ENCODE measurements at regions not wholly inside any gene's neighbourhood (a gene's known extent, or its start where the extent isn't known, plus 50 kb on each side); places are given as distances from the start of the nearest gene placed in this dataset.

DNA sequence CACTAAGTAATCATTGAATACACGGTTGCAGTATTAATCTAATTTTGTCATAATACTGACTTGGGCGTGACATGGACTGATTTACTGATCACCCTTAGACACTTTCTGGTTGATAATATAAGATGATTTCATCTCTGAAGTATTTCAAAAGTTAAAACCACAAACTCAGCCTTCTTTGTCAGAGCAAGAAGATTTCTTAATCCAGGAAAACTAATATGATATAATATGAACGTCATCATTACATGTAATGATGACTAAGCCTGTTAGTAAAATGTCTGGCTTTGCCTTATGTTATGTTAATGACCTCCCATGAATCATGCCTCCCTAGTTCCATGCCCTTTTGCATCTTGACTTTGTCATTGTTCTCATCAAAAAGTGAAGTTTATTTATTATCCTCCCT, 1325.0 kb upstream of the CDH2 start:
- TF ChIP-seq, protein P1, sequence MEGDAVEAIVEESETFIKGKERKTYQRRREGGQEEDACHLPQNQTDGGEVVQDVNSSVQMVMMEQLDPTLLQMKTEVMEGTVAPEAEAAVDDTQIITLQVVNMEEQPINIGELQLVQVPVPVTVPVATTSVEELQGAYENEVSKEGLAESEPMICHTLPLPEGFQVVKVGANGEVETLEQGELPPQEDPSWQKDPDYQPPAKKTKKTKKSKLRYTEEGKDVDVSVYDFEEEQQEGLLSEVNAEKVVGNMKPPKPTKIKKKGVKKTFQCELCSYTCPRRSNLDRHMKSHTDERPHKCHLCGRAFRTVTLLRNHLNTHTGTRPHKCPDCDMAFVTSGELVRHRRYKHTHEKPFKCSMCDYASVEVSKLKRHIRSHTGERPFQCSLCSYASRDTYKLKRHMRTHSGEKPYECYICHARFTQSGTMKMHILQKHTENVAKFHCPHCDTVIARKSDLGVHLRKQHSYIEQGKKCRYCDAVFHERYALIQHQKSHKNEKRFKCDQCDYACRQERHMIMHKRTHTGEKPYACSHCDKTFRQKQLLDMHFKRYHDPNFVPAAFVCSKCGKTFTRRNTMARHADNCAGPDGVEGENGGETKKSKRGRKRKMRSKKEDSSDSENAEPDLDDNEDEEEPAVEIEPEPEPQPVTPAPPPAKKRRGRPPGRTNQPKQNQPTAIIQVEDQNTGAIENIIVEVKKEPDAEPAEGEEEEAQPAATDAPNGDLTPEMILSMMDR (tag by site-specific recombination; IDR thresholded peaks at IDR 0.05): no peak
- TF ChIP-seq, protein P2, sequence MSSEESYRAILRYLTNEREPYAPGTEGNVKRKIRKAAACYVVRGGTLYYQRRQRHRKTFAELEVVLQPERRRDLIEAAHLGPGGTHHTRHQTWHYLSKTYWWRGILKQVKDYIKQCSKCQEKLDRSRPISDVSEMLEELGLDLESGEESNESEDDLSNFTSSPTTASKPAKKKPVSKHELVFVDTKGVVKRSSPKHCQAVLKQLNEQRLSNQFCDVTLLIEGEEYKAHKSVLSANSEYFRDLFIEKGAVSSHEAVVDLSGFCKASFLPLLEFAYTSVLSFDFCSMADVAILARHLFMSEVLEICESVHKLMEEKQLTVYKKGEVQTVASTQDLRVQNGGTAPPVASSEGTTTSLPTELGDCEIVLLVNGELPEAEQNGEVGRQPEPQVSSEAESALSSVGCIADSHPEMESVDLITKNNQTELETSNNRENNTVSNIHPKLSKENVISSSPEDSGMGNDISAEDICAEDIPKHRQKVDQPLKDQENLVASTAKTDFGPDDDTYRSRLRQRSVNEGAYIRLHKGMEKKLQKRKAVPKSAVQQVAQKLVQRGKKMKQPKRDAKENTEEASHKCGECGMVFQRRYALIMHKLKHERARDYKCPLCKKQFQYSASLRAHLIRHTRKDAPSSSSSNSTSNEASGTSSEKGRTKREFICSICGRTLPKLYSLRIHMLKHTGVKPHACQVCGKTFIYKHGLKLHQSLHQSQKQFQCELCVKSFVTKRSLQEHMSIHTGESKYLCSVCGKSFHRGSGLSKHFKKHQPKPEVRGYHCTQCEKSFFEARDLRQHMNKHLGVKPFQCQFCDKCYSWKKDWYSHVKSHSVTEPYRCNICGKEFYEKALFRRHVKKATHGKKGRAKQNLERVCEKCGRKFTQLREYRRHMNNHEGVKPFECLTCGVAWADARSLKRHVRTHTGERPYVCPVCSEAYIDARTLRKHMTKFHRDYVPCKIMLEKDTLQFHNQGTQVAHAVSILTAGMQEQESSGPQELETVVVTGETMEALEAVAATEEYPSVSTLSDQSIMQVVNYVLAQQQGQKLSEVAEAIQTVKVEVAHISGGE (tag by site-specific recombination; conservative IDR thresholded peaks at IDR 0.05; ENCODE audit: low read depth): no peak
- TF ChIP-seq BCL11A (tag by site-specific recombination; IDR thresholded peaks at IDR 0.05; ENCODE audit: low read depth): no peak
- TF ChIP-seq, protein P3, sequence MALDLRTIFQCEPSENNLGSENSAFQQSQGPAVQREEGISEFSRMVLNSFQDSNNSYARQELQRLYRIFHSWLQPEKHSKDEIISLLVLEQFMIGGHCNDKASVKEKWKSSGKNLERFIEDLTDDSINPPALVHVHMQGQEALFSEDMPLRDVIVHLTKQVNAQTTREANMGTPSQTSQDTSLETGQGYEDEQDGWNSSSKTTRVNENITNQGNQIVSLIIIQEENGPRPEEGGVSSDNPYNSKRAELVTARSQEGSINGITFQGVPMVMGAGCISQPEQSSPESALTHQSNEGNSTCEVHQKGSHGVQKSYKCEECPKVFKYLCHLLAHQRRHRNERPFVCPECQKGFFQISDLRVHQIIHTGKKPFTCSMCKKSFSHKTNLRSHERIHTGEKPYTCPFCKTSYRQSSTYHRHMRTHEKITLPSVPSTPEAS (tag by site-specific recombination; IDR thresholded peaks at IDR 0.05): no peak
- TF ChIP-seq TCF7L2 (IDR thresholded peaks at IDR 0.05; ENCODE audit: borderline replicate concordance, low read depth, low read length): no peak
- TF ChIP-seq ZNF629 (tag by site-specific recombination; IDR thresholded peaks at IDR 0.05): no peak
- no peak for TF ChIP-seq ZNF544 (tag by site-specific recombination; IDR thresholded peaks at IDR 0.05)
- TF ChIP-seq ZNF155 (tag by site-specific recombination; IDR thresholded peaks at IDR 0.05): no peak
- TF ChIP-seq ZNF184 (tag by site-specific recombination; IDR thresholded peaks at IDR 0.05): no peak
- no peak for TF ChIP-seq YY1 (tag by site-specific recombination; IDR thresholded peaks at IDR 0.05)
- no peak for TF ChIP-seq ZNF501 (tag by site-specific recombination; IDR thresholded peaks at IDR 0.05)
